ENCODE measurements at regions not wholly inside any gene's neighbourhood (a gene's known extent, or its start where the extent isn't known, plus 50 kb on each side); places are given as distances from the start of the nearest gene placed in this dataset.

- TF ChIP-seq TCF7L2 (IDR thresholded peaks at IDR 0.05; ENCODE audit: low read depth, low read length) (no peak), CTCF (IDR thresholded peaks at IDR 0.05) (no peak)
Observed at GRCh38 chr2:22787745-22788144, 597.2 kb upstream of the KLHL29 start.

Data from Panc1 (cell line).